Stimulated activated naive CD4-positive, alpha-beta T cell (primary cell): ENCODE measurements at regions not wholly inside any gene's neighbourhood (a gene's known extent, or its start where the extent isn't known, plus 50 kb on each side); places are given as distances from the start of the nearest gene placed in this dataset.
"Not testable (repeated sequence)": the region's sequence is repeated elsewhere in the genome, so short reads cannot be mapped to it uniquely, and the experiment has no call there.

ENCODE experiments used
- DNase-seq, 6 experiments: peaks; one replicate each; lab custom pipeline; 2025; lab: John Stamatoyannopoulos, UW

DNA sequence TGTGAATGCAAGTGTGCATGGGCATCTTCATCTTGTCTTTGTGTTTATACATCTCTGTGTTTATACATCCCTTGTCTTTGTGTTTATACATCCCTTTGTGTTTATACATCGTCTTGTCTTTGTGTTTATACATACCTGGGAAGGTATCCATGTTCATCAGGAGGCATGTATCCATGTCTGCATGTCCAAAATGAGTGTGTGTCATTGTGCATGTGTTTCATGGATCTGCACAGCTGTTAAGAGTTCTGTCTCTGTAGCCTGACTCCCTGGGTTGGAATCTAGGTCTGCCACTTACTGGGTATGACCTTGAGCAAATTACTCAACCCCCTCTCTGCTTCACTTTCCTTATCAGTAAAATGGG lies 50.1 kb upstream of the SIRPA start:
- no peak for DNase-seq

DNA sequence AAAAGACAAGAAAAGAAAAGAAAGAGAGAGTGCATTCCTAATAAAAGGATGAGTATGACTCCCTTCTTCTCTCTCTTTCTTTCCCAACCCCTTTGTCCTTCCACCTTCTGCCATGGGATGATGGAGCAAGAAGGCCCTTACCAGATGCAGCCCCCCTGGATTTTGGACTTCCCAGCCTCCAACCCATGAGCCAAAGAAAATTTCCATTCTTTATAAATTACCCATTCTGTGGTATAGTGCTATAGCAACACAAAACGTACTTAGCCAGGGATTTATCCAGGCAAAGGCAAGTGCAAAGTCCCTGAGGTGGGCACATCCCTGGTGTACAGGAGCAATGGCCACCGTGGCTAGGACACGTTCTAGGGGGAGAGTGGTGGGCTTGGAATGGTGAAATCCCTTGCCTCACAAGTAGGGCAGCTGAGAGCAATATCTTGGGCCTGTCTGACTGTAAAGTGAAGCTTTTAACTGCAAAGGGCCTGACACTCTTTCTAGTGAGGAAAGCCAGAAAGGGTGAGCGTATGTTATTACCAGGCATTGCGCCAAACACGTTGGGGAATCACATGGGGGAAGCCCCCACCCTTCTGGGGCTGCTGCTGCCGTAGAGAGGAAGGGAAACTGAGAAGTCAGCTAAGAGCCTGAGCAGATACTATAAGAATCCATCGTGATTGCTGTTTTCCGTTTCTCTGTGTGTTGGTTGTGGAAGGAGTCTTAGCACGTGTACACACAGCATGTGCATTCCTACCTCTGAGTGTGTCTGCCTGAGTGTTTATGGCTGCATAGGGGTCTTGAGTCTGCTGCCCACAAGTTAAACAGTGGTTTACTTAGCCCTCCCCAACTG lies 50.7 kb upstream of the SIRPA start:
- DNase-seq: no peak

- DNase-seq: no peak
These were observed 52.9 kb upstream of the SIRPA start for GRCh38 chr20:1842281-1842680.

GRCh38 chr20:1841554-1842140 lies 53.6 kb upstream of the SIRPA start:
- DNase-seq: no peak

DNA sequence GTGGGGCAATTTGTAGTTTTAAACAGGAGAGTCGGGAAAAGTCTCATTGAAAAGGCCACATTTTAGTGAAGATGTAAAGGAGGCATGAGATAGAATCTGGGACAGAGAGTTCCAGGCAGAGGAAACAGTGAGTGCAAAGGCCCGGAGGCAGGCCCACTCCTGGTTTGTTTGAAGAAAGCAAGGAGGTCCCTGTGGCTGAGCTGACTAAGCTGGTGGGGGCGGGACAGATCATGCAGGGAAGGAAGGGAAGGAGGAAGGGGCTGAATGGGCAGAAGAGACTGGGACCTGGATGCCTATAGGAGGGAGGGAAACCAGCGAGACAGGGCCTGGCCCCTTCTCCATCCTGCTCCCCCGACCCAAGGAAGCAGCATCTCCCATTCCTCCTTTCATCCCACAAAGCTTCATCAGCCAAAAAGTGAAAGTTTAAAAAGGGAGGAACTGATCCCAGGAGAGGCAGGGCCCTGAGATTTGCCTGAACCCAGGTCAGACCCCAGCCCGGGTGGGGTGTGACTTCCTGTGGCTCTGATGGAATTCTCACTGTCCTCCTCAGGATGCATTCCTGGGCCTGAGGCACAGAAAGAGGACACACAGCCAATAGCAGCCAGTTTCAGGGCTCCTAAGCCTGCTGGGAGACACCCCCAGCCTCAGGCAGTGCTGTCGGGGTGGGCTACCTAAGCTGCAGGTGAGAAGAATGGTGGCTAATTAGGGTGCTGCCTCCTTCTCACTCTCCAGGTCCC lies 54.2 kb upstream of the SIRPA start:
- no peak for DNase-seq

DNA sequence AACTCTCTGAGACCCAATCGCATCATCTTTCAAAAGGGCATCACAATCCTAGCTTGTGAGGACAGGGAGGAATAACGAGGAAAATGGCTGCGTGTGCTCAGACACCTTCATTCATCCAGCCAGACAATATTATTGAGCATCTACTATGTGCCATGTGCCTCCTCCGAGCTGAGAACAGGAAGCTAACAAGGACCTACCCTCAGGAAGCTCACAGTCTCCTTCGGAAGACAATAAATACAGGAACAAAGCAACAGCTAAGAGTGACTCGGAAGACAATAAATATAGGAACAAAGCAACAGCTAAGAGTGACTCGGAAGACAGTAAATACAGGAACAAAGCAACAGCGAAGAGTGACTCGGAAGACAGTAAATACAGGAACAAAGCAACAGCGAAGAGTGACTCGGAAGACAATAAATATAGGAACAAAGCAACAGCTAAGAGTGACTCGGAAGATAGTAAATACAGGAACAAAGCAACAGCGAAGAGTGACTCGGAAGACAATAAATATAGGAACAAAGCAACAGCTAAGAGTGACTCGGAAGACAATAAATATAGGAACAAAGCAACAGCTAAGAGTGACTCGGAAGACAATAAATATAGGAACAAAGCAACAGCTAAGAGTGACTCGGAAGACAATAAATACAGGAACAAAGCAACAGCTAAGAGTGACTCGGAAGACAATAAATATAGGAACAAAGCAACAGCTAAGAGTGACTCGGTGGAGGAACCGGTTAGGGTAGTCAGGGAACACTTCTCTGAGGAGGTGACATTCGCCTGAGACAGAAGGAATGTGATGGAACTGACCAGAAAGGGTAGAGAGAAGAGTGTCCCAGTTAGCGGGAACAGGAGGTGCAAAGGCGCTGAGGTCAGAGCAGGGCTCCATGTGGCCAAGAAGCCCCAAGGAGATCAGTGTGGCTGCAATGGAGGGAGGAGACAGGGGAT lies 55.6 kb upstream of the SIRPA start:
- not testable (repeated sequence) for DNase-seq

DNA sequence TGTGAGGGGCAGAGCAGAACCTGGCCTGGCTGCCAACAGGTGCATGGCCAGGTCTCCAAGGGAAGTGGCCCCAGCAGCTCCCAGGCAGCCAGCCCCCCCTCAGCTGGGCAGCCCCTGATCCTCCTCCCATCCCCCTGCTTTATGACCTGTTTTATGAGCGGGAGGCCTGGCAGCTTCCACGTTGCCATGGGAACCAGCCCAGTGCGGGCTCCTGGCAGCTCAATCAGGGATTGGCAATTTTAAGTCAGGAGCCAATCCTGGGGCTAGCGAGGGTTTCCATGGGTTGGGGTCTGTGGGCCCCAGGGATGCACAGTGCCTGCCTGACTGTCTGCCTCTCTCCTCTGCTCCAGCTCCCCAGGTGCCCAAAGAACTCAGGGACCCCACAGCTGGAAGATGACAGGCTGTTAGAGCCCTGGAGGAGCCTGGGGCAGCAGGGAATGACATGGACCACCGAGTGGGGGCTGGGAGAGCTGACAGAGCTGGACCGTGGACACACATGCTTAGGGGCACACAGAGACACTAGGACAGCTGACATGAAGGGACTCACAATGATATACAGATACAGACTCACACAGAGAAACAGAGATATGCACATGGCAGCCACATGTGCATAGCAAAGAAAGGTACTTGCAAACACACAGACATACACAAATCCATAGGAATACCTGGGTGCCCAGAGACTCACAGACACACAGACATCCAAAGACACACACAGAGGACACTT lies 56.5 kb upstream of the SIRPA start:
- no peak for DNase-seq

DNA sequence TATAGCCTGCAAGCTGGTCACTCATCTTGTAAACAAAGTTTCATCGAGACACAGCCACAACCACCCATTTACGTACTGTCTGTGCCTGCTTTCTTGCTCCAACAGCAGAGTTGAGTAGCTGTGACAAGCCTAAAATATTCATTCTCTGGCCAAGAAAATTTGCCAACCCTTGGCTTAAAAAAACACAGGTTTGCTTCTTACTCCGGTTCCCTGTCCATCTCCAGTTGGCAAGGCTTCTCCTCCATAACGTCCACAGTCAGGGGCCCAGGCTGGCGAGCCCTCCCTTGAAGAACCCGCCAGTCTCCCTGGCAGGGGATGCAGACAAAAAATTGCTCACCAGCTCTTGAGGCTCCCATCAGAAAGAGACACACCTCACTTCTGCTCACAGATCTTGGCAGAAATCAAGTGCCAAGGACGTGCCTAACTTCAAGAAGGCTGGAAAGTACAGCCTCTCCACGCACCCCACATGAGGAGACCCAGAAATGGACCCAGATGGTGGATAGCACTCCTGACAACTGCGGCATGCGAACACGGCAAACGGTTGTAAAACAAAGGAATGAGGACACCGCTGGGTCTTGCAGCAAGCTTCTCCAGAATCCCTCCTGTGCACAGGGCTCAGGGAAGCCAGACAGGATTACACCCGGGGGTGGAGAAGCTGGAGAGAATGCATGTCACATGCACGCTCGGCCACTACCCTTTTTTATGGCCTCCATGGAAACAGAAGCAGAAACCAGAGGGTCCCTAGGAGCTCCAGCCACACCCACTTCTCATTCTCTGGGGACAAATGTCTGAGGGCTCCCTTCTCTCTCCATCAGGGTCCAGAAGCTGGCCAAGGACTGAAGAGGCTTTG lies 59.8 kb upstream of the SIRPA start:
- DNase-seq: no peak

DNA sequence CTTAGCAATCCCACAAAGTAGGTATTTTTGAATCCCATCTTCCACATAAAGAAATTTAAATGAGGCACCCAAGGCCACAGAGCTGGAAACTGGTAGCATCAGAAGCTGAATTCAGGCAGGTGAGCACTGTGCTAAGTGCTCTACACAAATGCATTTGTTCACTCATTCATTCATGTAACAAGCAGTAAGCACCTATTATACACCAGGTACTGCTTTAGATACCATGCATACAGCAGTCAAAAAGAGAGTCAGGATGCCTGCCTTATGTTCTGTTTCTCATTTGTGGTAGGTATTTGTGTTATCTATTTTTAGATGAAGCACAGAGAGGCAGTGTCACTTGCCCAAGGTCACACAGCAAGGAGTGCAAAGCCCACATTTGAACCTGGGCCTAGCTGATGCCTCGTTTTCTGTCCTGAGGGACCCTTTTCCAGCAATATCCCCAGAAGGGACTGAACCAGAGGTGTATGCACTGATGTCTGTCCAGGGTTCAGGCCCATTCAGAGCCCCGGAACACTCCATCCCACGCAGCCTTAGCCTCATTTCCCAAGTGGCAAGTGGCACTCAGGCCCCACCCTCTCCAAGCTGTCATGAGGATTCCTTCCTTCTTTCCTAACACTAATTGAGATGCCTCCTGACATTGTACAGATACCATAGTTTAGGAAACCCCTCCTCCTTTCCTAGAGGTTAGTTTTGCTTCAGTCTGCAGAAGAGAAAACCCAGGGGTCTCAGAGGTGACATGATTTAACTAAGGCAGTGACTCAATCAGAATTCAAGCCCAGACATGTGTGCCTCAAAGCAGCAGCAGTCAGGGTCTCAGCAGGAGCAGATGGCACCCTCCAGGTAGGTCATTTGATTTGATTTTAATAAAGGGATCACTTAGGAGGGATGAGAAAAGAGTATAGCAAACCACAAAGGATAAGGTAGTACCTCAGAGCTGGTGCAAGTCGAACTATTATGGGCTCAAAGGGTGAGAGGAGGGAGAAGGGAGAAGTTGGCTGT lies 61.2 kb upstream of the SIRPA start:
- no peak for DNase-seq

GRCh38 chr20:1833216-1833615 lies 62.0 kb upstream of the SIRPA start:
- DNase-seq: no peak

- DNase-seq: no peak
These were observed 62.6 kb upstream of the SIRPA start for GRCh38 chr20:1832634-1833033.

DNA sequence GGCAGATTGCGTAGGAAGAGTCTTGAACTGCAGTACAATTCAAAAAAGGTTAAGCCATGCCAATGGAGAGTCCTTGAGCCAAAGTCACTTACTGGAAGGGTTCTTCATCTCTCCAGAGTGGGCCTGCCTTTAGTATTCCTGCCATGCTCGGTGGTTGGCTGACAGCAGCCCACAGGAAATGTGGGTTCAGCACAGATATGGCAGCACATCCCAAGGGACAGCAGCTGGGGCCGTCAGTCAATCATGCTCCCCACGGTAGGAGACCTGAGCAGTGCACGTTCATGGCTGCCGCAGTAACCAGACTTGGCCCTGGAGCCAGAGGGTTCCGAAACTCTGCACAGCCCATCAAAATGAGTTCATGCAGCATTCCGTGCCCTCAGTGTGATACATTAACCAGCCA lies 63.6 kb upstream of the SIRPA start:
- no peak for DNase-seq

DNA sequence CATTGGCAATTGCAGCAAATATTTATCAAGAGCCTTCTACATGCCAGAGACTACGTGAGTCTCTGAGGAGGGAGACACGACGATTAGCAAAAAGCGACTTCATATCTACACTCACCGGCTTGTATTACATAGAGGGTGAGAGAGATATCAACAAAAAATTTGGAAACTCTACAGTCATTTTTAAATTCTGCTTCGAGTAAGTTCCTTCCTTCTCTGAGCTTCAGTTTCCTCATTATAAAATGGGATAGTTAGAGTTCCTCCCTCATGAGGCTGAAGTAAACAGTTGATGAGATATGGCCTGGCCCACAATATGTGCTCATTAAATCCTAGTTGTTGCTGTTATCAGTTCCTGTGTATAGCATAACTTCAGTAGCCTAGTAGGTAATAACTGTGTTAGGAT lies 64.1 kb upstream of the SIRPA start:
- no peak for DNase-seq

GRCh38 chr20:1830240-1830639 lies 65.0 kb upstream of the SIRPA start:
- DNase-seq: no peak

DNA sequence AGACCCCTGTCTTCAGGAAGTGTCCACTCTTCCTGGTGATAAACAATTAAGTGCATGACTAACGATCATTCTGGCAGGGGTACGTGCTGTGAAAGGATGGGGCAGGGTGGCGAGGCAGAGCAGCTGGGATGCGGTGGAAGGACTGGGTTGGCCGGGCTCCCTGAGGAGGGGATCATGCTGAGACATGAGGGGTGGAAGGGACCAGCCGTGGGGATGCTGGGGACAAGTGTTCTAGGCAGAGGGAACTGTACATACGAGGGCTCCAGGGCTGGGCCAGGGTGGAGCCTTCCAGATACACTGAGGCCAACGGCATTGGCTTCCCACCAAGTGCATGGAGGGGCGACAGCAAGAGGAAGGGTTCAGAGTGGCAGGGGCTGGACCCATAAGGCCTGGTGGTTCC lies 65.7 kb upstream of the SIRPA start:
- no peak for DNase-seq

DNA sequence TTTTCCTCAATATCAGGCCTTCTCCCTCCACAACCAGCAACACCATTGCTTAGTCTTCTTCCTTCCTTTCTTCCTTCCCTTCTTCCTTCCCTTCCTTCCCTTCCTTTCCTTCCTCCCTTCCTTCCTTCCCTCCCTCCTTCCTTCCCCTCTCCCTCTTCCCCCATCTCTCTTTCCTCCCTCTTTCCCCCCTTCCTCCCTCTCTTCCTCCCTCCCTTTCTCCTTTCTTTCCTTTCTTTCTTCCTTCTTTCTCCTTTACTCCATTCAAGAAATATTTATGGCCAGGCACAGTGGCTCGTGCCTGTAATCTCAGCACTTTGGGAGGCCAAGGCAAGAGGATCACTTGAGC lies 66.4 kb upstream of the SIRPA start:
- DNase-seq: no peak

DNA sequence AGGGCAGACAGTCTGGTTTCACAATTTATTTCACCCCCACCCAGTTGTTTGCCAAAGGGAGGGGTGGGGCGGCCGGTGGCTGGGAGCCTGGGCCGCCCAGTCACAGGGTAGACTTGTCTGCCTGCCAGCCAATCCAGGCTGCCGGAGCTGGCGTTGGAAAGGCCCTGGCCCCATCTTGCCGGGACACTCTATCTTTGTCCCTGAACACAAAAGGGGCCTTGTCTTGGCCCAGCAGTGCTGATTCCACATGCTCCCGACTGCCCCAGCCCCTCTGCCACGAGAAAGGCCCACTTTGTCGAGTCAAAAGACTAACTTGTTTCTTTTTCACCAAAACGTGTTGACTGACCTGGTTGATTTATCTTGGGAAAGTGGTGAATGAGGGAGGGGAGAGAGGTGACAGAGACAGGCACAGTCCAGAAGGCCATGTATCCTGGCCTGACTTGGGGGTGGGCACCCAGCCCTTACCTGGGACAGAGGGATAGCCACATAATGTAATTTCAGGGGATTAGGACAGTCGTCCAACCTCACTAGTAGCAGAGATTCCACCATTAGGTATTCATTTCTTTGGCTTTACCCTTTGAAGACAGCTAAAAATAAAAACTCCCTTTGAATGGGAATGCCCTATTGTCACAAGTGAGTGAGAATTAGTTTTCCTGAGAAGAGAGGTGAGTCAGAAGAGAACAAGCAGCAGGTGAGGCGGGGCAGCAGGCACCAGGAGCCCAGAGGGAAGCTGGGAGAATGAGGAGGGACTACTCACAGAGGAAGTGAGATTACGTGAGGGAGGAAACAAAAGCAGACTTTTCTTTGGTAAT lies 67.0 kb upstream of the SIRPA start:
- DNase-seq: no peak

GRCh38 chr20:1827510-1827973 lies 67.7 kb upstream of the SIRPA start:
- DNase-seq: no peak
